HG03558 (cell line): ENCODE measurements at regions not wholly inside any gene's neighbourhood (a gene's known extent, or its start where the extent isn't known, plus 50 kb on each side); places are given as distances from the start of the nearest gene placed in this dataset.

Source experiments
- ATAC-seq: cut with Tn5 transposase; IDR thresholded peaks from one replicate; pipeline ENCODE4 v1.9.1; 2021; ENCODE audit warnings: moderate number of reproducible peaks; ENCODE audit not compliant: unreplicated experiment; ENCODE audit errors: extremely low read depth

DNA sequence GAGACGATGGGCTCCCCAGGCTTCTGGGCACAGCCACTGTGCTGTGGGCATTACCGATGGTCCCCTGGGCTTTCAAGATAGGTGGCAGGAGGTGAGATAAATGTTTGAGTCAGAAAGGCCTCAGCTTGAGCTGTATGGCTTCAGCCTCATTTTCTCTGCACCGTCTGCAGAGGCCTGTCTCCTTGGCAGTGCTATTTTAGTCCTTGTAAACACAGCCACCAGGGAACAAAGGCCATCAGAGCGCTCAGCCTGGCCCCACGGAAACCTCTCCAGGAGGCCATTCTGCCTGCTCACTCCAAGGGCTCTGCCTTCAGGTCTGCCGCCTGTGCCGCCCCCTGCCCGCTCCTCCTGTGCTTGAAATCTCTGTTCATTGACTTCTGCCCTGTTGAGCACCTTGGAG lies 1424.9 kb downstream of the TBC1D22A start:
- ATAC-seq = no peak

DNA sequence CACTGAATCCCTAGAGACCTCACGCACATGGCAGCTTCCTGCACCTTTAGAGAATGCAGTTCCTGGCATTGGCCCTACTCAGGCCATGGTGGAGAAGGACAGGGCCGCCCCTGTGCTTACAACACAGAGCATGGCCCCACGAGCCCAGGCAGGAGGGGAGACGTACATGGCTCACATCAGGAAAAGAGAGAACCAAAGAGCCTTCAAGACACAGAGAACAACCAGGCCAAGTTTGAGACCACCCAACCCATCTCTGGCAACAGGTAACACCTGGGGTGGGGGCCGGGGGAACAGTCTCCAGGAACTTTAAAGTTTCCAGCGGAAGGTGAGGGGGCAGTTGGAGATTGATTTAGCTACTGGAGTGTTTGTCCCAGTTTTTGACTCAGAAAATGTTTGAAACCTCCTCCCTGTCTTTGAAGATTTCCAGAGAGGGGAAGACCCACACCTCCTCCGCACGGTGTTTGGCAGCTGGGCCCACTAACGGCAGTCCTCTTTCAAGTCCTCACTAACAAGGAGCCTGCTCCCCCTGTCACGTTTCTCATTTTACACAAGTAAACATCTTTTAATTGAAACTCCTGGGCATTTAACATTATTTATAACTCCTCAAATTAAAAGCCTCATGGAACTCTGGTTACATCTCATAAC lies 1423.8 kb downstream of the TBC1D22A start:
- no peak for ATAC-seq

DNA sequence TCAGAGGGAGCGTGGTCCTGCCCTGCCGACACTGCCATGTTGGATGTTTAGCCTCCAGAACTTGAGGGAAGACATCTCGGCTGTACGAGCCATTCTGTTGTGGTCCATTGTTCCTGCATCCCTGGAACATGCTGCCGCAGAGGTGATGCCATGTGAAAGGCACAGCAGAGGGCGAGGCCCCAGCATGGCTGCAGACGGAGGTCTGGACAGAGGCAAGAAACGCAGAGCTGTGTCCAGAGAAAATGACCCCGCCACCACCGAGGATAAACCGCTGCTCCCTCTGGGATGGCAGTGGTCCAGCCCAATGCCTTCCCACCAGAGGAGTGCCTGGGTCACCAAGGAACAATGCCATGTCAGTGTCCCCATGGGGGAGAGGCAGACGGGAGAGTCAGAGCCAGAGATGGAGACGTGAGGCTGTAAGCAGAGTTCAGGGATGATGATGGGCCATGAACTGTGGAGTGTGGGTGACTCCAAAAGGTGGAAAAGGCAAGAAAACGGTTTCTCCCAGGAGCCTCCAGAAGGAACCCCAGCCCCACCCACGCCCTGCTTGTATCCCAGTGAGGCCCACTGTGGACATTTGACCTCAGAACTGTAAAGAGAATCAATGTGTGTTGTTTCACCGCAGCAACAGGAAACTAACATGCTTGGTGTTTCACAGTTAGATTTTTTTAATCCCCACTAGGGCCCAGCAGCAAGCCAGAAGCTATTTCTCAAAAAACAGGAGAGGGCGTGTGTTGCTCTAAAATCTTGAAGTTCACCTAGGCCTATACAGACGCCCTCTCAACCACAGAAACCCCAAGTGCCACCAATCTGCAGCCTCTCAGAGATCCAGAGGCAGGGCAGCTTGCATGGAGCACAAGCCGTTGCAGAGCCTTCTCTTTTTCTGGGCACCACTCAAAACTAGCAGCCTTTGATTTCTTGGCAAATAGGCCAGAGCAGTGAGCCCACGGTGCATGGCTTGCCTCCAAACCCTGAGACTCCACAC lies 1422.9 kb downstream of the TBC1D22A start:
- no peak for ATAC-seq

DNA sequence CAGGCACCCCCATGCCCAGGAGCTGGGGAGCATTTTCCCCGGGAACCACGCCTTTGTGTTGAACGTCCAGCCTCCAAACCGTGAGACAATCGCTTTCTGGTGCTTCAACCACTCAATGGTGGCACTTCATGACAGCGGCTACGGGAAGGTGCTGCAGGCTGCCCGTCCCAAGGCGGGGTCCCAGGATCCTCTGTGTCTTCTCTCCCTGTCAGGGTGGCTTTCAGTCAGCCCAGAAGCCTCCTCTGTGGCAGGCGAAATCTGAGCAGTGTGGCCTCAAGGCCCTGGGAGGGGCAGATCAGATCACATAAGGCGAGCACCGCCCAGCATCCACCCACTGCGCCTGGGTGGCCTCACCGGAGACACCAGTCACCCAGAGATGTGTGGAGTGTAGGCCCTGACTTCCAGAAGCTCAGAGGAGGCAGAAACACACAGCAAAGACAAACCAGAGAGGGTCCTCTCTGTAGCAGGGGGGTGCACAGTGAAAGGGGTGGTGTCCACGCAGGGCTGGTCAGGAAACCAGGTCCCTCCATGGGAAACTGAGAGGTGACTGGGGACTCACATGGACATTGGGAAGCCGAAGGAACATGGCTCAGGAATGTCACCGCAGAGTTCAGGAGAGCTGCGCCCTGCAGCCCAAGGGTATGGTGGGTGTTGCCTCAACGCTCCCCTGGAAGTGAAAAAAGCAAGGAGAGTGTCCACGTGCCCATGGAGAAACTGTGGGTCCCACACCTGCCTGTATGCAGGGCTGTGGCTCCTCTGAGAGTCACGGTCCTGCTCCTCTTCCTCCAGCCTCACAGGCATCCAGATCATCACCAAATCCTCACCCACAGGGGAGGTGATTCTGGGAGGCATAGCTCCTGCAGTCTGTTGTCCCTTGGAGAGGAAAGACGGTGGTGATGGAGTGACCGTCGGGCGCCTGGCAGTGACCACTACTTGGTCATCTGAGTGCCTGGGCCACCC lies 1420.7 kb downstream of the TBC1D22A start:
- no peak for ATAC-seq

DNA sequence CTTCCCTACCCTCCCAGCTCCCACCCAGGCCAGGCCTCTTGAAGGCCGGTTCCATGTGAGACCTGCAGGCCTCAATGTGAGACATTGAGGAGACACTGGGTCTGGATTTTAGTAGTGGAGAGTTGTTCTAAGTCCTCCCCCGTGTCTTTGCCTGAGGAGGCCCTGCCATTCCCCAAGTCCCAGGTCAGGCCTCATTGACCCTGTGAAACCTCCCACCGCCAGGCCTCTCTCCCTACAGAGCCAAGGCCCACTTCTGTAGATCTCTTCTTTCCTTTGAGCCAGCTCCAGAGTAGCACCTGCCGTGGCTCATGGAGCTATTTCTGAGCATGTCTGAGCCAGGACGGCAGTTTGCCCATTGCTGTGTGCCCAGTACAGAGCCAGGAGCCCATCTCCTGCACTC lies 1419.6 kb downstream of the TBC1D22A start:
- no peak for ATAC-seq

DNA sequence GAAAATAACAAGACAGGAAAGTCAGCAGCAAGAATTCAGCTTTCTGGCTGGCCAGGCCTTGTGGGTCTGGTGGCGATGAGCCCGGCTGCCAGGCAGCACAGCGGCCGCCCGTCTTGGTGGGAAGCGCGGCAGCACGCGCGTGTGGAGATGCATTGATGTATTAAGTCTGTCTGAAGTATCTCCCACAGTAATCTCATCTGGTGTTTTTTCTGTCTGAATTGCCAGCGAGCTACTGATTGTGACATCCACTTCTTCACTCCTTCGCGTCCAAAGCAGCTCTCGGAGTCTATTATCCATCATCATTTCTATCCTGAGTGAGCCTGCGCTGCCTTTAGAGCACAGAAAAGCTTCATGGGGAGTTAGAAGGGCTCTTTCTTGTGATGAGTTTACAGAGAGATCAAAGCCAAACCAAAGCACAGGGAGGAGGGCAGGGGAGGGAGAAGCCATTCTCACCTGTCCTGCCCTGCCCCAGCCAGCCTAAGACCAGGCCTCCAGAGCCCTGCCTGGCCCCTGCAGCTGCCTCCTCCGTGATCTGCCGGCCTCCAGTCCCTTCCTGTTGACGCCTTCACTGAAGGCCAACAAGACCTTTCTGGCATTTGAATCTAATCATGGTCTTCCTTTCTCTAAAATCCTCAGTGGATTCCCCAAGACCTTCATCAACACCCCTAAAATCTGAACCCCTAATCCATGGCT lies 1419.0 kb downstream of the TBC1D22A start:
- ATAC-seq = no peak

DNA sequence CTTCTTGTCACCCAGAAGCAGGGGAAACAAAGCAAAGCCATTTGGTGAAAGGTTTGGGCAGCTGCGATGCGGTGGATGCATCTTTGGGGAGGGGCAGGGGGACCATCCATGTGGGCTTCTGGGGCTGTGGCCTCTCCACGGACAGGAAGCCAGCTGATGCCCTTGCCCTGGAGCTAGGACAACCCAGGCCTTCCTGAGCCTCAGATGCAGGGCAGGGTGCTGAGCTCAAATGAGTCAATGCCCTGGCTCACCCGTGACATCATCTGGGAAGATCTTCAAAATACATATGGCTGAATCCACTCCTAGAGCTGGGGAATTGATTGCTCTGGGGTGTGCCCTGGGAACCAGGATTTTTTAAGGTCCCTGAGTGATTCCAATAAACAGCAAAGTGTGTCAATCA lies 1418.2 kb downstream of the TBC1D22A start:
- ATAC-seq = no peak

DNA sequence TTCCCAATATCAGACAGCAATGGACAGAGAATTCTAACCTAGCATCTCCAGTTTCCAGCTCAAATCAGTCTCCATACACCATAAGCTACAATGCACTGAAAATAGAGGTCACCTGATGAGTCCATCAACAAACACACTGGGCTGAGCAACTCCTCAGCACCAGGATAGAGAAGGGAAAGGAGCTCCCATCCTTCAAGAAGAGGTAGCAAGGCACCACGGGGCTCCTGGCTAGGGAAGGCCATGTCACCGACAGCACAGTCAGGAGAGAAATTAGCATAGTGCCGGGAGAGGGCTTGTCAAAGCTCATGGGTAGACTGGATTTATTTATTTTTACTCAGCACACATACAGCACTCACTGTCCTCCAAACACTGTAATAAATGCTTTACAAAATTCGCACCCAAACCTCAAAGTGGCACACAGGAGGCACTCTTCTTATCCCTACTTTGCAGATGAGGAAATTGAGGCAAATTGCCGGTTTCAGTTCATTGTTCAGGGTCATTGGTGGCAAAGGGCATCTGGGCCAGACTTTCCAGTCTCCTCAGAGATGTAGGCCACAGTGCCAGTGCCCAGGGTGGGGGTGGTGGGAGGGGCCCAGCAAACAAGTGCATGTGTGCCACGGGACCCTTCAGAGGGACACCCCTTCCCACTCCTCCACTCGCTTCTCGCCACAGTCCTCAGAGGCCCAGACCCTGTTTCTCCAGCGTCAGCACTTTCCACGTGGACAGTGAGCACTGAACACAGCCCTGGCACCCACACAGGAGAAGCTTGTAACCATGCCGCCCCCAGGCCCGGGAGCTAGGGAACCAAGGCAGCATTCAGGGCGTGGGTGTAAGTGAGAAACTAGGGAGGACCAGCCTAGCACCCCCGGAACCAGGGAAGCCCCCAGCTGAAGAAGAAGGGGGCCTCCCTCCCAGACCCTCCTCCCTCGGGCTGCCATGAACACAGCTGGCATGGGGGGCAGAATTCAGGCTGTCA lies 1417.4 kb downstream of the TBC1D22A start:
- ATAC-seq = no peak

DNA sequence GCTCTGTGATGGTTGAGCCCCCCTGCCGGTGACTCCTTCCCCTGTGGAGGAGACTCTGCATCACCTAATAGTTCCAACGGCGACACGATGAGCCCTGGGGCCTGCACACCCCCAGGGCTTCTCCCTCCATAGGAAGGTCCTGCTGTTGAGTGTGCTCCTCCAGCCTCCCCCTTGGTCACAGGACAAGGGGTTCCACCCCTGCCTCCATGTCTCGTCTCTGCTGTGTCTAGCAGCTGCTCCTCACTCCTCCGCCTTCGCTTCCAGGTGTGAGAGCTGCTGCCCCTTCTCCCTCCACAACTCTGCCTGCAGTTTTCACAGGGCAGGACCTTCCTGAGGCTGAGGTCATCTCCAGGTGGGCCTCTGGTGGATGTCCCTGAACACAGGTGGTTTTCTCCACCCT lies 1416.1 kb downstream of the TBC1D22A start:
- ATAC-seq = no peak

DNA sequence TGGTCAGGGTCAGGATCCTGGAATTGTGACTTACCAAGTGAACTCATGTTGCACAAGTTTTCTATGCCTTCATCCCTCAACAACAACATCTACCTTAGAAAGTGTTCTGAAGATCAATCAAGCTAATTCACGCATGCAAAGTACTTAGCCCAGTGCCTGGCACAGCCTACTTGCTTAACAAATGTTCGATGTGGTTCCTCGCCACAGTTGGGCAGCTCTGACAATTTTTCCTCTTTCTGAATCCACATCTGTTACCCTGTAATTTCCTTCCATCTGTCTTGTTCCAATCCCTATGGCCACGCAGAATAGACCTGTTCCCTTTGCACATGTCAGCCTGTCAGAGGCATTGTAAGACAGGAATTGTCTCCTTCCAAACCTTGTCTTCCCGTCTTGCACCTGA lies 1415.2 kb downstream of the TBC1D22A start:
- no peak for ATAC-seq

DNA sequence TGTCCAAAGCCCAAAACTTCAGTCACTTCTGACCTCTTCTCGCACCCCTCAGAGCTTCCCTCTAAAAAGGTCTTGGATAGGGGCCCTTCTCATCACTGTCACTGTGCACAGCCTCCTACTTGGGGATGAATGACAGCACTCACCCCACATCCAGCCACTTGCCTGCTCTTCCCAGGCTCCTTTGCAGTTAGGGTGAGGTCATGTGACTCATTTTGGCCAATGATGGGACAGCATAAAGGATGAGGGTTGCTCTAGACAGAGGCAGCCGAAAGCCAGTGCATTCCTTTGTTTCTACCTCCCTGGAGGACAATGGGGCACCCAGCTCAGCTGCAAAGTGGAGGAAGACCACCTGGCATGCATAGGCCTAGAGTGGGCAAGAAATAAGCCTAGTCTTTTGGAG lies 1413.3 kb downstream of the TBC1D22A start:
- no peak for ATAC-seq

DNA sequence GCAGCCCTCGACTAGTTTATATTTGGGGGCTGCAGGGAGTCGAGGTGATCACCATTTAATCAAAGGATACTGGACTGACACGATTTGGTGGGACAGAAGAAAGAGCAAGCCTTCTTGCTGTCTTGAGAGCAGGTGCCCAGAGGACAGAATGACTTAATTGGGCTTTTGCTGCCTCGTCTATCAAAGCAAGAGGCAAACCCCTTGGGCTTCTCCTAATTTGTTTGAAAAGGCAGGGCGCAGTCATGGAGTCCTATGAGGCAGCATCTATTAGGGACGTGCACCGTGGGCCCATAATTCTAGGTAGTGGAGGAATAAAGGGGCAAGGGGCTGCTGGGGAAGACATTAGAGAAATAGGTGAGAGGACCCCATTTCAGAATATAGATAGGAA lies 1411.3 kb downstream of the TBC1D22A start:
- ATAC-seq = no peak

DNA sequence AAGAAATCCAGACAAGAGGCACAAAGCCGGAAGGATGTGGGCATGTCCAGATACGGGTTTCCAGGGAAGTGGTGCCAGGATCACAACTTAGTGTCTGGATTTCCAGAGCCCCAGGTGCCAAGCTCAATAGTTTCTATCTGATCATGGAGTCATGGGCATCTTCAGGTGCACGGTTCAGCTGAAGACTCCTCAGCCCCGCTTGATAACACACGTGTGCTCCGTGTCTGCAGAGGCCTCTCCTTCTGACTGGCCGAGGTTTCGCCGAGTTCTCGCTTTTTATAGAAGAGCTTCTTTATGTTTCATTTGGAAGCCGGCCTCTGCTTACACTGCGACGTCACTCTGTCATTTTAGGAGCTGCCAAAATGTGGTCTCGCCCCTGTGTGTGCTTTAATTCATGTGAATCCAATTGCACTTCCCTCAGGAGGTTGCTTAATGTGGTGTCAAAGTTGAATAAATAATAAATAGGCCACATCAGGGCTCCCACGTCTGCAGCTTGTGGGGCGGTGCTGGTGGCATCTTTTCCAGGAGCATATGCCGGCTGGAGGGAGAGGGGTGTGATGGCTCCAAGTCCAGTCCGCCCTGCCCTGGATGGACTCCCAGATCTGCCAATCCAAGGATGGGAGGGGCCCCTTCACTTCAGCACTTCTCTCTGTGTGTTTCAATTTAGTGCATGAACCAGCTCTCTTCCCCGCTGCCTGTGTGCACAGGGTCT lies 1410.8 kb downstream of the TBC1D22A start:
- ATAC-seq = no peak

DNA sequence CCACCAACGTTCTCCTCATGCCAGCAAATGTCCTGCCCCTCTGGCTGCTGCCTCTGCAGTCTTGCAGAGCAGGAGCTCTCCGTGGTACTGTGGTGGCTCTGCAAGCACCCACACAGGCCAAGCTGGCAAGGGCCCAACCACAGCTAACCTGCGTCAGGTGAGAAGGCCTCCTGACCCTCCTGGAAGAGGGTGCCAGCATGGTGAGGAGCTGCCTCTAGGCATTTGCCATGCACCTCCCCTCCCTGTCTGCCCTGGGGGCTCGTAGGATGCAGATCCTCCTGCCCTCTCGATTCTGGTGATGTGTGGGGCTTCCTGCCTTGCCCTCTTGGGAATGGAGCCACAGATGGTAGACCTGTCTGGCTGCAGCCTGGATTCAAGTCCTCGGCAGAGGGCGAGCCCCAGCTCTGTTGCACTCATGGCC lies 1408.8 kb downstream of the TBC1D22A start:
- no peak for ATAC-seq

DNA sequence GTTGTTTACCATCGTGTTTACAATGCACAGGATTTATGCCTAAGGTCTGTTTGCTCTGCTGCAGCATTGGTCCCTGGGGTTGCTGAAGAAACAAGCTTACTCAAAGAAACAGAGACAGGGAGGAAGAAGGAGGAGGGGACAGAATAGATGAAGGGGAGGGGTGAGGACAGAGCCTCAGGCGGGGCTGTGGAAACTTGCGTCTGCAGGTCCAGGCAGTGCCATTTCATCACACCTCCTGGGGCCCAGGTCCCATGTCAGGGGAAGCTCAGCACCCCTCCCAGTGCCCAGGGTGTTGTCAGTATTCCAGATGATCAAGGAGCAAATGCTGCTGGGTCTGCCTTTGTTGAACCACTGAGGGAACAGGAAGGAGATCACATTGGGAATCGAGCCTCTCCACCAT lies 1406.8 kb downstream of the TBC1D22A start:
- ATAC-seq = no peak

DNA sequence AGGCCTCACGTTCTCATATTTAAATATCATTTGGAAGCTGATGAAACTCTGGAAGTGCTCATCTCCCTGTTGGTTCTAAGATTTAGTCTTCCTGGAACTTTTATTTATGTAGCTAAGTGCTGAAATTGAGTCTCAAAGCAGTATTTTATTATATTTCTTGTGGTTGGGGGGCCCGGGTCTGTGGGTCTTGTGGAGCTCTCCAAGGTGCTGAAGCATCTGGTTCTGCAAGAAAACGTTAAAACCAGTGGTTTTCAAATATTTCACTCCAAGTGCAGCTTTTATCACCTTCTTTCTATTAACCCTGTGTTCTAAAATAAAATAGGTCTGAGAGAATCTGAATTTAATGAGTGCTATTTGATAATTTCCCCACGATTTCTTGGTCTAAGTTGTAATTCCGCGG lies 1404.8 kb downstream of the TBC1D22A start:
- ATAC-seq = no peak

DNA sequence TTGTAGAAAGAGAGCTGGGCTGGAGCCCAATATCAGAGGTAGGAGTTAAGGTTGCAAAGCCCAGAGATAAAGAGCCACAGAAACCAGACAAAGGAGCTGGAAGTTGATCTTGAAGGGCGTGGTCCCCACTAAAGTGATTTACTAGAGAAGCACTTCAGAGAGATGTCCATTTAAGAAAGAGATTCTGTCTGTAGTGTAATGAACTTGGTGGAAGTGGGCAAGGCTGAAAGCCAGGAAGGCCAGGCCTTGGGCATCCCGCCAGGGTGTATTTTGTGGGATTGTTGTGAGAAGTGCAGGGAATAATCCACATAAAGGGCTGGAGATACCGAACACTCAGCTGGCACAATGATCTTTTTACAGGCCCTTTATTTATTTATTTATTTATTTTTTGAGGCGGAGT lies 1398.8 kb downstream of the TBC1D22A start:
- ATAC-seq = no peak

DNA sequence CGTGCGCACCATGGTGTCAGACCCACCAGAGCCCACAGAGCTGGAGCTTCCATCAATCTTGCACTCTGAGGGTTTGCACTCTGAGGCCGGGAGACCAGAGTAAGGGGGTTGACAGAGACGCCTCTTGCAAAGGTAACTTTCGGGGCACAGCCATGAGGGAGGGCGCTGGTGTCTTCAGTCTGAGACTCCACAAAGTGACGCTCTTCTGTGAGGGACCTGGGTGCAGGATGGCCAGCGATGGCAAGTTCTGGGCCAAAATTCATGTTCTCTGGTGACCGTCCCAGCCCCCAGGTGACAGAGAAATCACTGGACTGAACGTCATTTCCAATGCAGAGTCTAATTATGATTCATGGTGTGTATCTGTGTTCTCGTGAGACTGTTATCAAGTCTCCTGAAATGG lies 1395.2 kb downstream of the TBC1D22A start:
- no peak for ATAC-seq
